PC-3 (cell line): ENCODE measurements at regions not wholly inside any gene's neighbourhood (a gene's known extent, or its start where the extent isn't known, plus 50 kb on each side); places are given as distances from the start of the nearest gene placed in this dataset.

Experiments
- ATAC-seq: fragments of 200-7000 bp; cut with Tn5 transposase; 2 replicates; pipeline ENCODE4 v1.9.1; 2020; ENCODE audit warnings: mild to moderate bottlenecking, moderate library complexity
- BruUV-seq: library from RNA; stranded (reverse); fragments of 400-500 nt; replicated peaks from 2 replicates; lab custom pipeline; 2021; lab: Mats Ljungman, UMichigan
- CTCF ChIA-PET: fragments of 300-600 bp; sonication (Branson Sonifier 250); formaldehyde crosslinking; loops from one replicate; lab custom pipeline; 2022; ENCODE audit warnings: antibody characterized with exemption; lab: Charles Lee
- POLR2A ChIA-PET: fragments of 300-600 bp; sonication (Branson Sonifier 250); formaldehyde crosslinking; loops from one replicate; lab custom pipeline; 2022; ENCODE audit warnings: antibody characterized with exemption; ENCODE audit not compliant: unreplicated experiment; lab: Charles Lee
- DNase-seq: peaks from one replicate; pipeline ENCODE4 v3.0.0-alpha.2; 2015
- H2AFZ ChIP-seq: fragments of 300-600 bp; sonication (generic); 2 replicates; pipeline ENCODE4 v1.6.0; 2016; ENCODE audit warnings: antibody characterized with exemption, low read length
- H3F3A ChIP-seq: fragments of 300-600 bp; sonication (generic); one replicate; pipeline ENCODE4 v1.6.0; 2017; ENCODE audit warnings: antibody characterized with exemption, low read length, control low read depth, mild to moderate bottlenecking; ENCODE audit not compliant: unreplicated experiment
- H3K27ac ChIP-seq: fragments of 300-600 bp; sonication (generic); 2 replicates; pipeline ENCODE4 v1.5.1; 2016; ENCODE audit warnings: mild to moderate bottlenecking, low read length
- H3K27me3 ChIP-seq: fragments of 300-600 bp; sonication (generic); 2 replicates; pipeline ENCODE4 v1.6.1; 2016; ENCODE audit warnings: low read length, mixed read lengths
- H3K36me3 ChIP-seq: fragments of 300-600 bp; sonication (generic); 2 replicates; pipeline ENCODE4 v1.6.1; 2016; ENCODE audit warnings: low read depth, mixed run types, low read length, mixed read lengths
- H3K4me1 ChIP-seq: fragments of 300-600 bp; sonication (generic); 2 replicates; pipeline ENCODE4 v1.5.1; 2016; ENCODE audit warnings: low read length; ENCODE audit not compliant: insufficient read depth
- H3K4me2 ChIP-seq: fragments of 300-600 bp; sonication (generic); 2 replicates; pipeline ENCODE4 v1.6.0; 2016; ENCODE audit warnings: low read length
- H3K4me3 ChIP-seq: fragments of 300-600 bp; sonication (generic); 2 replicates; pipeline ENCODE4 v1.5.1; 2016; ENCODE audit warnings: mild to moderate bottlenecking, low read length, mixed read lengths
- H3K79me2 ChIP-seq: fragments of 300-600 bp; sonication (generic); 2 replicates; pipeline ENCODE4 v1.6.1; 2017; ENCODE audit warnings: low read length, mixed read lengths
- H3K9ac ChIP-seq: fragments of 300-600 bp; sonication (generic); 2 replicates; pipeline ENCODE4 v1.6.0; 2016; ENCODE audit warnings: mild to moderate bottlenecking, low read length
- H3K9me2 ChIP-seq: fragments of 300-600 bp; sonication (generic); replicated peaks from 2 replicates; pipeline ENCODE4 v1.6.1; 2016; ENCODE audit warnings: mixed run types, low read length, mixed read lengths
- H3K9me3 ChIP-seq: fragments of 300-600 bp; sonication (generic); 2 replicates; pipeline ENCODE4 v1.6.1; 2016; ENCODE audit warnings: low read length, mixed read lengths
- H4K20me1 ChIP-seq: fragments of 300-600 bp; sonication (generic); 2 replicates; pipeline ENCODE4 v1.6.1; 2016; ENCODE audit warnings: low read length, mixed read lengths
- CTCF ChIP-seq: fragments of 300-600 bp; sonication (generic); conservative IDR thresholded peaks from 2 replicates; pipeline ENCODE4 v1.5.1; 2017; ENCODE audit warnings: antibody characterized with exemption, low read depth, mild to moderate bottlenecking, low read length
- EZH2 ChIP-seq: fragments of 300-600 bp; sonication (generic); IDR thresholded peaks from one replicate; pipeline ENCODE4 v1.6.1; 2017; ENCODE audit warnings: antibody characterized with exemption, mild to moderate bottlenecking, low read length; ENCODE audit not compliant: unreplicated experiment
- EZH2phosphoT487 ChIP-seq: fragments of 300-600 bp; sonication (generic); IDR thresholded peaks from 2 replicates; pipeline ENCODE4 v1.6.1; 2018; ENCODE audit warnings: mild to moderate bottlenecking, antibody characterized with exemption, low read length, borderline replicate concordance
- intact Hi-C: fragments of 100-400 bp; cut with micrococcal nuclease; formaldehyde crosslinking; loops from 2 replicates; pipeline ENCODE4 v1.9.0; 2023

- intact Hi-C loops, result no loop called here
- ChIA-PET POLR2A (no interaction called here), CTCF (no interaction called here)
- TF ChIP-seq EZH2phosphoT487 (no peak), EZH2 (no peak), CTCF (no peak)
- BruUV-seq, result no TSS peak
- Histone ChIP-seq H3K27me3 (no peaks in the 10 kb centered on the region), H3K9me2 (no peaks in the 10 kb centered on the region), H2AFZ (no peak overlapping the region), H3K4me3 (no peak overlapping the region), H3K4me2 (no peak overlapping the region), H3K4me1 (peaks cover 11% of the 10 kb centered on the region), H3F3A (no peaks in the 10 kb centered on the region), H3K9ac (no peak overlapping the region), H4K20me1 (no peaks in the 10 kb centered on the region), H3K36me3 (no peaks in the 10 kb centered on the region), H3K9me3 (no peaks in the 10 kb centered on the region), H3K27ac (no peak overlapping the region), H3K79me2 (no peaks in the 10 kb centered on the region)
- ATAC-seq (no peak), DNase-seq (no peak)
Observed at GRCh38 chr9:80399606-80400005, 827.8 kb downstream of the TLE4 start.

GRCh38 chr9:80387828-80388227 lies 816.1 kb downstream of the TLE4 start:
- H3K27ac ChIP-seq, result no peak overlapping the region
- no peak overlapping the region for H3K4me3 ChIP-seq
- no peaks in the 10 kb centered on the region for H3F3A ChIP-seq
- intact Hi-C loops, result no loop called here
- BruUV-seq, result no TSS peak
- no peaks in the 10 kb centered on the region for H3K79me2 ChIP-seq
- no peak overlapping the region for H3K9ac ChIP-seq
- H2AFZ ChIP-seq, result no peak overlapping the region
- no peaks in the 10 kb centered on the region for H4K20me1 ChIP-seq
- H3K4me2 ChIP-seq, result no peak overlapping the region
- no peaks in the 10 kb centered on the region for H3K4me1 ChIP-seq
- H3K36me3 ChIP-seq, result no peaks in the 10 kb centered on the region
- H3K9me3 ChIP-seq, result no peaks in the 10 kb centered on the region
- POLR2A ChIA-PET, result no interaction called here
- CTCF ChIA-PET, result no interaction called here
- no peaks in the 10 kb centered on the region for H3K9me2 ChIP-seq
- no peak for ATAC-seq
- no peak for DNase-seq
- TF ChIP-seq EZH2 (no peak), EZH2phosphoT487 (no peak), CTCF (no peak)
- H3K27me3 ChIP-seq, result no peaks in the 10 kb centered on the region

- H3F3A ChIP-seq, result no peaks in the 10 kb centered on the region
- no peak for TF ChIP-seq CTCF
- no peak for TF ChIP-seq EZH2
- TF ChIP-seq EZH2phosphoT487, result no peak
- H3K79me2 ChIP-seq, result no peaks in the 10 kb centered on the region
- H3K9ac ChIP-seq, result no peak overlapping the region
- BruUV-seq, result no TSS peak
- ChIA-PET POLR2A (no interaction called here), CTCF (no interaction called here)
- no peaks in the 10 kb centered on the region for H3K27me3 ChIP-seq
- intact Hi-C loops, result no loop called here
- no peaks in the 10 kb centered on the region for H3K36me3 ChIP-seq
- H3K9me3 ChIP-seq, result no peaks in the 10 kb centered on the region
- ATAC-seq (no peak), DNase-seq (no peak)
- H3K4me2 ChIP-seq, result no peak overlapping the region
- H3K9me2 ChIP-seq, result no peaks in the 10 kb centered on the region
- no peak overlapping the region for H3K27ac ChIP-seq
- no peaks in the 10 kb centered on the region for H3K4me1 ChIP-seq
- H4K20me1 ChIP-seq, result no peaks in the 10 kb centered on the region
- H2AFZ ChIP-seq, result no peak overlapping the region
- no peak overlapping the region for H3K4me3 ChIP-seq
Observed at GRCh38 chr9:80385246-80385645, 813.5 kb downstream of the TLE4 start.
